ENCODE measurements at regions not wholly inside any gene's neighbourhood (a gene's known extent, or its start where the extent isn't known, plus 50 kb on each side); places are given as distances from the start of the nearest gene placed in this dataset.
"Not testable (repeated sequence)": the region's sequence is repeated elsewhere in the genome, so short reads cannot be mapped to it uniquely, and the experiment has no call there.

GRCh38 chr6:112591329-112591728 lies 244.2 kb downstream of the RFPL4B start:
- no peak for DNase-seq

DNA sequence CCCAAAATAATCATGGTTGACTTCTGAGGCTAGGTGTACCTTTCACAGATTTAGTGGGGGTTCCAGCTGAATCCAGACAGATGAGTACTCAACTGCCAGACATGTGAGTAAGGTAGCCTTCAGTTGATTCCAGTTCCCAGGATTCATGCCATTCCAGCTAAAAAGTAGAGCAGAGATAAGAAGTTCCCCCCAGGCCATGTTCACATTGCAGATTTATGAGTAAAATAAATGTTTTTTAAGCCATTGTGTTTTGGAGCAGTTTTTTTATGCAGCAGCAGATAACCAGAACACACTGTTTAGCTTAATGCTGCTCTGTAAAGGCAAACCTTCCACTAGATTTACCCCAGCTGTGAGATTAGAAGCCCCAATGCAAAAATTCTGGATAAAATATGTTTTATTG lies 245.0 kb downstream of the RFPL4B start:
- no peak for DNase-seq

DNA sequence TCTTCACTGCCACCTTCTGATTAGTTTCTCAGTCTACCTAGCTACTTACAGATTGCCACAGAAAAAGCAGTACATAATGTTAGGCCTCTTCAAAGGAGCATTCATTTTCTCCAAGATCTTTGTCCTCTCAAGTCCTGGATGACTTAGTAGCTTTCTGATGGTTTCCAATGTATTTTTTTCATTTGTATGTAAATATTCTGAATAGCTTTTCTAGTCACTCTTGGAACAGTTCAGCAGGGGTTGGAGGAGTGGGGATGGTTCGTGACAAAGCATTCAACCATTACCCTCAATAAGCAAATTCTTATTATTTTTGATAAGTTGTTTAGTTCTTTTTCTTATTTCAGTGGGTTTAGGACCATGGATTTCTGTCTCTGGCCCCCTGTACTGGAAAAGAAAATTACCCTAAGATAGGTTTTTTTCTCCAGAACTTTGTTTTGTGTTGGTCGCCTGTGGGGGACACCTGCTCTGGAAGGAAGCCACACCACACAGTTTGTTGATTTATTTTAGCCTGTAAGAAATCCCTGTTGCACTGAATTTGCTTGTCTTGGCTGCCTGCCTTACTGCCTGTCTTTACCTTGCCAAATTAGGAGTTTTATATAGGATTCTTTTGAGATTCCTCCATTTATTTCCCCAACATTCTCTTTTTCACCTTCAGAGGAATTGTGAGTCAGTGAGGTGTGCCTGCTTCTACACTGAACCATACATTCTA lies 247.9 kb downstream of the RFPL4B start:
- no peak for DNase-seq

GRCh38 chr6:112595841-112596240 lies 248.7 kb downstream of the RFPL4B start:
- no peak for DNase-seq

GRCh38 chr6:112597176-112597575 lies 250.0 kb downstream of the RFPL4B start:
- no peak for DNase-seq

GRCh38 chr6:112600168-112600567 lies 253.0 kb downstream of the RFPL4B start:
- no peak for DNase-seq

DNA sequence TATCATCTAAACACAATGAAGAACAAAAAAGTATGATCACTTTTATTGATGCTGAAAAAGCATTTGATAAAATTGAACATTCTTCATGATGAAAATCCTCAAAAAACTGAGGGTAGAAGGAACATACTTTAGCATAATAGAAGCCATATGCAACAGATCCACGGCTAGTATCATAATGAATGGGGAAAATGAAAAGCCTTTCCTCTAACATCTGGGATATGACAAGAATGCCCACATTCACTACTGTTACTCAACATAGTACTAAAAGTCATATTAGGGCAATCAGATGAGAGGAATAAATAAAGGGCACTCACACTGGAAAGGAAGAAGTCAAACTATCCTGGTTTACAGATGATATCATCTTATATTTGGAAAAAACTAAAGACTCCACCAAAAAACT lies 256.6 kb downstream of the RFPL4B start:
- DNase-seq = no peak

DNA sequence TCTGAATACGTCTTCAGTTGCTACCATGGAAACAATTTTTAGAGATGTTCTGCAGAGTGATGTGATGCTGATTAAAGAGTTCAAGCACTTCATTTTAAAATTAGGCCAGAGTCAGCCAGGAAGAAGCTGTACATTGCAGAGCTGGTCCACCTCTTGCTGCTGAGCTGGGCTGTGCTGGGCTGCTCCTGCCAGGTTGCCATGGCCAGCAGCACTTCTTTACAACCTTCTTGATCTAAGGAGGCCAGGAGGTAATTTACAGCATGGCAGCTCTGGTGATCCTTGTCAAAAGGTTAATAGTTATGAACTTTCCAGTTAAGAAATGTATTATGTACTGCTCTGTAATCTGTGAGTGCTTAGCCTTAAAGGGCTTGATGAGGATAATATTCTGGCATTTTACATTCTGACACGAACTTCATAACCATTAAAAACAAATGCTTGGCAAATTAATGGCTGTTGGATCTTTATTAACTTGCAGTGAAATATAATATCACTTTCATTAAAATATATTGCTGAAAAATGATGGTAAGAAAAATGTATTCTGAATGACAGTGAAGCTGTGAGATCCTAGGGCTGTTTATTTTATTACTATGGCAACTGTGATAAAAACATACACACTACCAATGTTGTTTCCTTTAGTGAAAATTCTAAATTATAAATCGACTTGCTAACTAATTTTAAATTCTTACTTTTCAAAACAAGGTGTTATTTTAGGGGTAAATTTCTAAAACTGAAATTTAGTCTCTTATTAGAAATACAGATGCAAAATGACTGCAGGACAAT lies 259.7 kb downstream of the RFPL4B start:
- no peak for DNase-seq

DNA sequence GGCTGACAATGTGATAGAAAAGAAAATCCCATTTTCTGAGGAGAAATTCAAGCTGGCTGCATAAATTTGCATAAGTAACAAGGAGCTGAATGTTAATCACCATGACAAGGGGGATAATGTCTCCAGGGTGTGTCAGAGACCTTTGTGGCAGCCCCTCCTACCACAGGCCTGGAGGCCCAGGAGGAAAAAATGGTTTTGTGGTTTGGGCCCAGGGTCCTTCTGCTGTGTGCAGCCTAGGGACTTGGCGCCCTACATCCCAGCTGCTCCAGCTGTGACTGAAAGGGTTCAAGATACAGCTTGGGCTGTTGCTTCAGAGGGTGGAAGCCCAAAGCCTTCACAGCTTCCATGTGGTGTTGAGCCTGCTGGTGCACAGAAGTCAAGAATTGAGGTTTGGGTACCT lies 261.8 kb downstream of the RFPL4B start:
- not testable (repeated sequence) for DNase-seq

- no peak for DNase-seq
These were observed 266.3 kb downstream of the RFPL4B start for GRCh38 chr6:112613410-112613809.

DNA sequence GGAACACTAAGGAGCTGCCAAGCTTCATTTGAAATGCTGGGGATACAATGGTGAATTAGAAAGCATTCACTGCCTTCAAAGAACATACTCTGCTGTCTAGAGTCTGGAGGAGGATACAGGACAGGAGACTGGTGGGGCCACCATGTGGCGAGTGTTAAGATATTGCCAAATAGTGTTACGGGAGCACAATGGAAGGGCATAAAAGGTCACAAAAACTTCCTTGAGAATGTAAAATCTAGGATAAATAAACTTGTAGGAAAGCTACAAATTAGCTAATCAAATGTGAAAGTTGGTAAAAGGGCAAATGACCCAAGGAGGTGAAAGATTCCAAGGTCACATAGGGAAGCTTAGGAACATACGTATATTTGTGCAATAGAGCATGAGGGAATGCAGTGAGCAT lies 271.7 kb downstream of the RFPL4B start:
- DNase-seq = no peak

DNA sequence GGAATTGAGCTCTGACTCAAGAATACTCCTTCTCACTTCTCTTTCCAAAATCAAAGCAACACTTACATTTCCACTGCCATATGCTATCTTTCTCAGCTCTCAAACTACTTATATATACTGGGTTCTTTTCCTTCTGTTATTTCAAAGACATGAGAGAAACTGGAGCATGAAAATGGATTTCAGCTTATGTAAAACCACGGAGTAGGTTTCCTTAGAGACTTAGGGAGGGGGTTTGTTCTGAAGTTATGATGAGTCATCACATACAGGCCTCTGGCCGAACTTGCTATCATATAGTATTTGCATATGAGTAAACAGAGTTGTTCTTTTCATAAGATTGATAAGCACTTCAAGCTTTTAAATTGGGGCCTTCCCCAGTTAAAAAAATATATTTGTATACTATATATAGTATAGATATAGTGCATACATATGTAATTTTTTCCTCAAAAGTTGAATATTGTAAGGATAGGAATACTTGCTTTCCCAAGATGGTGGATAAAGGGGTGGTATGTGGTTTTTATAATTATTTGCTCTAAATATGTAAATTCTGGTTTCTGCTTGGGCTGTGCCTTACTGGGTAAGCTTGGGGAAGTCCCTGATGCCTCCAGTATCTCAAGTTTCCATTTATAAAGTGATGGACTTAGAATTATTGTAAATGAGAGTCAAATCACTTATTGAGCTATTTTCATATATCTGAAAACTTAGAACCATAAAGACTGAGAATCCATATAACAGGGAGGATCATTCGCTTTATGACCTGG lies 273.9 kb downstream of the RFPL4B start:
- no peak for DNase-seq

- no peak for DNase-seq
These were observed 274.9 kb downstream of the RFPL4B start for GRCh38 chr6:112622036-112622435.

- no peak for DNase-seq
These were observed 279.4 kb downstream of the RFPL4B start for GRCh38 chr6:112626468-112627082.

DNA sequence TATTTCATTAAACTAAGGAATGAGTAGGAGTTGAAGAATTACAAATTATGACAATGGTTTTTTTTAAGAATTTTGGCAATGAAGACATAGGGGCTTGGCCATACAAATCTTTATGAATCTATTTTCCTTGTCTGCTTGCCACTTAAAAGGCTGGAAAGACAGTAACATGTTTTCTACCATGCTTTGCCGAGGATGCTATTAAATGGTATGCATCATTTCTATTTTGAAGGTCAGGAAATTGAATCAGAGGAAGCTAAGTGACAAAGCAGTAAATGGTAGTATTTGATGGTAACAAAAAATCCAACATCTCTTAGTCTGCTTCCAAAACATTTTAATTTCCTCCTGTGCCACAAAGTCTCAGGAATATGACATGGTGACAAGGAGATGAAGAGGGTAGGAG lies 287.2 kb downstream of the RFPL4B start:
- DNase-seq = no peak

- no peak for DNase-seq
These were observed 289.6 kb downstream of the RFPL4B start for GRCh38 chr6:112636650-112637262.

GRCh38 chr6:112639391-112639831 lies 292.3 kb downstream of the RFPL4B start:
- no peak for DNase-seq

GRCh38 chr6:112640891-112641290 lies 293.8 kb downstream of the RFPL4B start:
- no peak for DNase-seq

DNA sequence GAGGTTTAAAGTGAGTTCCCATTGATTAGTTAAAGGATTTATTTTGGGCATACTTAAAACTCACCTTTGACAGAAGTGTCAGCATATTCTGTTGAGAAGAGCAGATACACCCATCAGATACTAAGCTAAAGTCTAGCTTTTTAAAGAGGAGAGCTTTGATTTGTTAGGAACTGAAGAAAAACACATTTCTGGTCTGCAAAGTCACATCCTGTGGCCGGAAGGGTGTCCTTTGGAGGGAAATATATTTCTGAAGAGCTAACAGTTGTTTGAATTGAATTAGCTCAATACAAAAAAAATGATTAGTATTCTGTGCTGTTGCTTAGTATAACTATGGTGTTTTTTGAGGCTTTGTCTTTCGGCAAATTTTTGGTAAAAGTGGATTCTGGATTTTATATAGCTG lies 302.7 kb downstream of the RFPL4B start:
- DNase-seq = no peak

GRCh38 chr6:112651239-112651638 lies 304.1 kb downstream of the RFPL4B start:
- DNase-seq = no peak

DNA sequence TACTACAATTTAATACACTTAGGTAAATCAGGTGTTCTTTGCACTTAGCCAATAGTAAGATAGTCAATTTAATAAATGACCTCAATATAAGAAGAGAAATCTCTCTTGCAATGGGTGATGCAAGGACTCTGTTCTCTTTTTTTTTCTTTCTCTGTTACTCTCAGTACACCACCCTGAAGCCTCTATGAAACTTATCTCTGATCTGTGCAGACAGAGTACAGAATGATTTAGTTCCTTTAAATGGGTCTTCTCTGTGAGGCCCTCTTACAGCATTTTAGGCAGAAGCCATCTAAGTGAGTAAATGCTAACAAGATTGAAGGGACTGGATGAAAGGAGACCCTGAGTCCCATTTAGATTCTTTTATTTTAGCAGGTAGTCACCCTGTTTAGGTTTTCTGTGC lies 312.8 kb downstream of the RFPL4B start:
- no peak for DNase-seq

- DNase-seq = no peak
These were observed 313.5 kb downstream of the RFPL4B start for GRCh38 chr6:112660626-112661025.

DNA sequence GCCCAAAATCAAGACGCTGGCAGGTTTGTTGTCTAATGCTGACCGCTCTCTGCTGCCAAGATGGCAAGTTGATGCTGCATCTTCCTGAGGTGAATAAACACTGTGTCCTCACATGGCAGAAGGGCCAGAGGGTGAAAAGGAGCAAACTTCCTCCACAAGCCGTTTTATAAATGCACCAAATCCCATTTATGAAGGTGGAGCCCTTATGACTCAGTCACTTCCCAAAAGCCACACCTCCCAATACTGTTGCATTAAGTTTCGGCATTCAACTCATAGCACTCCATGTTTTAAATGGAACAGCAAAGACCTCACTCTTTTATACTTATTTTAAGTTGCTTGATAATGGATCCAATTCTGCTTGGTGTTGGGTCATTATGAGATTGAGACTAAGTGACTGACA lies 316.6 kb downstream of the RFPL4B start:
- DNase-seq = no peak

Data from MV-4-11 (cell line).